NCI-H460 (cell line): ENCODE measurements at regions not wholly inside any gene's neighbourhood (a gene's known extent, or its start where the extent isn't known, plus 50 kb on each side); places are given as distances from the start of the nearest gene placed in this dataset.

Source experiments
- DNase-seq: peaks from one replicate; pipeline ENCODE4 v3.0.0-alpha.2; 2016; ENCODE audit warnings: low read depth; ENCODE audit errors: extremely low read depth

DNA sequence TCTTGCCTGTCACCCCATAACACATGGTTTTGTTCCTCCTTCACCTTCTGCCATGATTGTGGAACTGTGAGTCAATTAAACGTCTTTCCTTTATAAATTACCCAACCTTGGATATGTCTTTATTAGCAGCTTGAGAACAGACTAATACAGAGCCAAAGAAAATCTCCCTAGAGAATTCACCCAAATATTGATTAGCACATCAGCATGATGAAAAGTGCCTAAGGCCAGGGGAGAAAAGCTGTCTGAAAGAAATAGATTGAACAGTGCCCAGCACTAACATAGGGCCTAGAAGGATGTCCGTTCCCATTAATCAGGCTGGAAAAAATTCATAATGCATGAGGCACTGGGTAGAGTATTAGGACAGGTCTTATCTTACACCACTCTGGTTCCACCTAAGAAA is 111.9 kb upstream of the CALN1 start:
- no peak for DNase-seq

DNA sequence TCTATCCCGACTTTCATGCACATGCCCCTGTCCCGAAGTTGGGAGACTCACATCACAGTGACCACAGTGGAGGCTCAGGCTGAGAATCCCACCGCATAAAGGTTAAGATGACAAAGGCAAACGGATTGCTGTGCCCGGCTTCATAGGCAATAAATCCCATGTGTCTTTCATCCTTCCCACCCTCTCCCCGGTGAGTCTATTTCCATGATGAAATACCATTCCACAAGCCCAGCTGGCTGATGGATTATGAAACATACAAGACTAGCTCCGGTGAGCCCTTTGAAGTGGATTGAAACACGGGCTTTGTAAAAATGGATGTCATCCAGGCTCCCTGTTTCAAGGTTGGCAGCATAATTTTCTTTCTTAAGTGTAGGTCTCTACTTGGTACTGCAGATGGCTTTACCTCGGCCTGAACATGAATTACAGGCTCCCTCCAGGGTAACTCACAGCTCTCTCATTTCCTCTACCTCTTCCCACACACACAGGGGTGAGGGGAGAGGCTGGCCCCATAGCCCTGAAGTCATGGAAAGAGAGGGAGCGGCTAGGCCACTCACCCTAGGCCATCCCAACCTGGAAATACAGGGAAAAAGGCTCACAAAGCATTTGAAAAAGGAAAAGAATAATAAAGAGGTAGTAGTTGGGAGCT is 92.0 kb upstream of the CALN1 start:
- no peak for DNase-seq

GRCh38 chr7:72503644-72504043 is 91.5 kb upstream of the CALN1 start:
- DNase-seq: no peak

DNA sequence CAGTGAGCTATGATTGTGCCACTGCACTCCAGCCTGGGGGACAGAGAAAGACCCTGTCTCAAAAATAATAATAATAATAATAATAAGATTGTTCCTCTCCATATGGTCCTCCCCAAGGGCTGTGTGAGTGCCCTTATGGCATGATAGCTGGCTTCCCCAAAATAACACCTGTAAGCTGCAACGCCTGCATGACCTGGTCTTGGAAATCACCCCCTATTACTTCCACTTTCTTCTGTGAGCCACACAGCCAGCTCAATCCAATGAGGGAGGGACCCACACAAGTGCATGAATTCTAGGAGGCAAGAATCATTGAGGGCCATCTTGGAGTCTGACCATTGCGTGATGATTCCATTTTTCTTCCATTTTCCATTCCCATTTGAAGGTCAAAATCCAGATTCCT is 82.7 kb upstream of the CALN1 start:
- no peak for DNase-seq

DNA sequence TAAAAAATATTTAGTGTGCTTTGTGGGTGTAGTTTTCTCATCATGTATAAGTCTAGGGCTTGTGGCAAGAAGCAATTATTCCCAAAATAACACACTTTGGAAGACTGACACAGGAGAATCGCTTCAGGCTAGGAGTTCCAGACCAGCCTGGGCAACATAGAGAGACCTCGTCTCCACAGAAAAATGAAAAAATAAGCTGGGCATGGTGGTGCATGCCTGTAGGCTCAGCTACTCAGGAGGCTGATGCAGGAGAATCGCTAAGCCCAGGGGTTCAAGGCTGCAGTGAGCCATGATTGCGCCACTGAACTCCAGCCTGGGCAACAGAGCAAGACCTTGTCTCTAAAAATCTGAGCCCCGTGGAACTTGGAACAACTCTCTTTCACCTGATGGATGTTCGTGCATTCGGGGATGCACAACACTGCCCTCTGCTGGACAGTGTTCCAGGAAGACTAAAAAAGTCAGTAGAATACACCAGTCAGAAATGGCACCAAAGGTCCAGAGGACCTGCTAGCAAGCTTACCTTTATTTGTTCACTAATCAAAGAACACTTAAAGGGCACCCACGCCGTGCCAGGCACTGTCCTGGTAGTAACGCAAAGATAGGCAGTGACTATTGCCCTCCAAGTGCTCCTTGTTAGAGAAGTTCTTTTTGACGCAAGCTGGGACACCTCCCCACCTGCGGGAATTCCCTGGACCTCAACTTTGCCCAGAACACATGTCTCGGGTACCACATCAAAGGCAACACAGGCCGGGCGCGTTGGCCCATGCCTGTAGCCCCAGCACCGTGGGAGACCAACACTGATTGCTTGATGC is 81.9 kb upstream of the CALN1 start:
- DNase-seq: peak; percentile 67

GRCh38 chr7:72492461-72493065 is 80.4 kb upstream of the CALN1 start:
- no peak for DNase-seq

DNA sequence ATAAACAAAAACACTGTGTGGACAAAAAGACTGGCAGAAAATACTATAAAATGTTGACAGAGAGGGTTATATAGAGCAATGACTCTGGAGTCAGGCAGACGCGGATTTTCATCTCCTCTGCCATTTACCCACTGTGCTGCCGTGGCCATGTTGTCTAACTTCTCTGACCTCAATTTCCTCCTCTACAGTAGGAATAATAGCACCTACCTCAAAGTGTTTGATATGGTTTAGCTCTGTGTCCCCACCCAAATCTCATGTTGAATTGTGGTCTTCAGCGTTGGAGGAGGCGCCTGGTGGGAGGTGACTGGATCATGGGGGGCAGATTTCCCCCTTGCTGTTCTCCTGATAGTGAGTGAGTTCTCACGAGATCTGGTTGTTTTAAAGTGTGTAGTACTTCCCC is 78.2 kb upstream of the CALN1 start:
- DNase-seq: no peak

GRCh38 chr7:72481934-72482333 is 69.8 kb upstream of the CALN1 start:
- DNase-seq: no peak

DNA sequence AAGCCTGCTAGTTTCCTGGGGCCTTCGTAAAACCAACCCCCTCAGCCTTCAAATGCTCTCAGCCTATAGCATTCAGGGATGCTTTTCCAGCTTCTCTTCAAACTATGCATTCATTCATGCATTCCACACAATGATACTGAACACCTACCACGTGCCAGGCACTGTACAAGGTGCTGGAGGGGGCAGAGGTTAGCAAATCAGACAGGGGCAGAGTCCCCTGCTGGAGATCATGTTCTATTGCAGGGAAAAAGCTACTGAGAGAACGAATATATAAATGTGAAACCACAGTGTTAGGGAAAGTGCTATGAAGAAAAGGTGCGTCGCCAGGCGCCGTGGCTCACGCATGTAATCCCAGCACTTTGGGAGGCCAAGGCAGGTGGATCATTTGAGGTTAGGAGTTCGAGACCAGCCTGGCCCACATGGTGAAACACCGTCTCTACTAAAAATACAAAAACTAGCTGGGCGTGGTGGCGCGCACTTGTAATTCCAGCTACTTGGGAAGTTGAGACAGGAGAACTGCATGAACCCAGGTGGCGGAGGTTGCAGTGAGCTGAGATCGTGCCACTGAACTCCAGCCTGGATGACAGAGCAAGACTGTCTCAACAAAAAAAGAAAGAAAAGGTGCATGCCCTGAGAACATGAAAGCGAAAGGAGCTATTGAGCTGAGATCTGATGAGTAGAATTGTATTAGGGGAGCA is 64.6 kb upstream of the CALN1 start:
- no peak for DNase-seq

DNA sequence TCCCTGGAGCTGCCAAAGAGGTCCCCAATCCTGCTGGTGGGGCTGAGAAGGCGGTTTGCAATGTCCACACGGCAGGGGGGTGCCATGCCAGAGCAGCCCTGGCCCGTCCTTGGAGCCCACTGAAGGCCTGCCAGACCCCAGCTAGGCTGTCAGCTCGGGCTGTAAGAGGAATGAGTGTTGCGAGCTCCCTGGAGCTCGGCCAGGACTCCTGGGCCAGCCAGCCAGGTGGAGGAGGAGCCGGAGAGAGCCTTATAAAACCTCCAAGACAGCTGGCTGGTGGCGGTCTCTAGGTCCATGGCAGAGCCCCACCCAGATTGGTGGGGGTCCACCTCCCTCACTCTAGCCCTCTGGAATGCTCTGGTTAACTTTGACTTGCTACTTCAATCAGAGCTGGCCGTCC is 55.1 kb upstream of the CALN1 start:
- DNase-seq: no peak

- DNase-seq: no peak
Measured at GRCh38 chr7:72466797-72467196, 54.7 kb upstream of the CALN1 start.

DNA sequence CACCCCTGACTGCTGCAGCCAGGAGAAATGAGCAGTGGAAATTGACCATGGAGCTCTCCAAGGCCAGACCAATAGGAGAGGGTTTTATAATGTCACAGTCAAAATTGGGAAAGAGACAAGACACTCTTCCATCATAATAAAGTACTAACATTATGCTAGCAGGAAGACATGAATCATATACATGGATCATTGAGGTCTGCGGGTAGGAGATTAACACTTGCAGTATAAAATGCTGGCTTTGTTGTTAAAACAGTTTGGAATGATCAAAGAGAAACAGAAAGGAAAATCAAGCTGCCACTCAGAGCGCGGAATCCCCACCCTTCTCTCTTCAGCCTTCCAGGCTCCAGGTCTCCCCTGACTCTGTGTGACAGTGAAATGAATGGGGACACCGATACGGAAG is 53.4 kb upstream of the CALN1 start:
- DNase-seq: no peak

- DNase-seq: no peak
Measured at GRCh38 chr7:72462311-72462710, 50.2 kb upstream of the CALN1 start.
